H9 (cell line): ENCODE measurements at regions not wholly inside any gene's neighbourhood (a gene's known extent, or its start where the extent isn't known, plus 50 kb on each side); places are given as distances from the start of the nearest gene placed in this dataset.

Source experiments
- DNase-seq: peaks from one replicate; pipeline ENCODE4 v3.0.0-alpha.2; 2017
- H2AFZ ChIP-seq: one replicate; pipeline ENCODE4 v1.6.1; 2013; ENCODE audit warnings: mild to moderate bottlenecking, low read length, control low read depth, moderate library complexity
- H2AK5ac ChIP-seq: 2 replicates; pipeline ENCODE4 v1.6.1; 2013; ENCODE audit warnings: low read length, control low read depth, mixed read lengths; ENCODE audit not compliant: insufficient read length
- H2BK120ac ChIP-seq: one replicate; pipeline ENCODE4 v1.6.1; 2013; ENCODE audit warnings: low read depth, mild to moderate bottlenecking, low read length, control low read depth, inconsistent platforms; ENCODE audit not compliant: poor library complexity, severe bottlenecking
- H2BK12ac ChIP-seq: 2 replicates; pipeline ENCODE4 v1.6.1; 2013; ENCODE audit warnings: low read length, control low read depth, mixed read lengths, low read depth; ENCODE audit not compliant: insufficient read length
- H2BK15ac ChIP-seq: 2 replicates; pipeline ENCODE4 v1.6.1; 2013; ENCODE audit warnings: low read depth, low read length, control low read depth
- H2BK20ac ChIP-seq: one replicate; pipeline ENCODE4 v1.6.1; 2013; ENCODE audit warnings: low read depth, mild to moderate bottlenecking, low read length, control low read depth, inconsistent platforms; ENCODE audit not compliant: poor library complexity, severe bottlenecking
- H2BK5ac ChIP-seq: 2 replicates; pipeline ENCODE4 v1.6.1; 2013; ENCODE audit warnings: low read length, control low read depth, mixed read lengths; ENCODE audit not compliant: insufficient read length
- H3K14ac ChIP-seq: 2 replicates; pipeline ENCODE4 v1.6.1; 2013; ENCODE audit warnings: low read length, control low read depth; ENCODE audit not compliant: insufficient read depth
- H3K18ac ChIP-seq: 2 replicates; pipeline ENCODE4 v1.6.1; 2013; ENCODE audit warnings: low read depth, mild to moderate bottlenecking, mixed read lengths, low read length, control low read depth; ENCODE audit not compliant: insufficient read length
- H3K23ac ChIP-seq: 2 replicates; pipeline ENCODE4 v1.6.1; 2013; ENCODE audit warnings: low read length, control low read depth, mixed read lengths, low read depth; ENCODE audit not compliant: insufficient read length
- H3K23me2 ChIP-seq: 2 replicates; pipeline ENCODE4 v1.6.1; 2013; ENCODE audit warnings: low read depth, mild to moderate bottlenecking, mixed read lengths, low read length, control low read depth; ENCODE audit not compliant: insufficient read length, poor library complexity, severe bottlenecking
- H3K27ac ChIP-seq: 2 replicates; pipeline ENCODE4 v1.5.1; 2013; ENCODE audit warnings: low read length, control low read depth, mixed read lengths, low read depth; ENCODE audit not compliant: insufficient read length
- H3K27me3 ChIP-seq: 2 replicates; pipeline ENCODE4 v1.6.1; 2013; ENCODE audit warnings: low read length, control low read depth, inconsistent platforms; ENCODE audit not compliant: insufficient read depth
- H3K4ac ChIP-seq: 2 replicates; pipeline ENCODE4 v1.6.1; 2013; ENCODE audit warnings: low read depth, mild to moderate bottlenecking, control low read depth, inconsistent platforms, low read length, moderate library complexity
- H3K4me1 ChIP-seq: 2 replicates; pipeline ENCODE4 v1.6.1; 2013; ENCODE audit warnings: low read length, control low read depth, inconsistent platforms; ENCODE audit not compliant: insufficient read depth
- H3K4me2 ChIP-seq: 2 replicates; pipeline ENCODE4 v1.6.1; 2013; ENCODE audit warnings: low read length, control low read depth, mixed read lengths; ENCODE audit not compliant: insufficient read length, insufficient read depth
- H3K56ac ChIP-seq: 2 replicates; pipeline ENCODE4 v1.6.1; 2013; ENCODE audit warnings: low read depth, mild to moderate bottlenecking, mixed read lengths, low read length, control low read depth; ENCODE audit not compliant: insufficient read length
- H3K79me1 ChIP-seq: 2 replicates; pipeline ENCODE4 v1.6.1; 2013; ENCODE audit warnings: low read depth, mild to moderate bottlenecking, moderate library complexity, low read length, control low read depth, inconsistent platforms; ENCODE audit not compliant: insufficient read depth, poor library complexity, severe bottlenecking
- H3K79me2 ChIP-seq: 2 replicates; pipeline ENCODE4 v1.6.1; 2013; ENCODE audit warnings: low read length, control low read depth, inconsistent platforms; ENCODE audit not compliant: insufficient read depth
- H3K9ac ChIP-seq: 2 replicates; pipeline ENCODE4 v1.6.1; 2013; ENCODE audit warnings: low read length, control low read depth, mixed read lengths; ENCODE audit not compliant: insufficient read length; ENCODE audit errors: extremely low read depth
- H3K9me3 ChIP-seq: one replicate; pipeline ENCODE4 v1.6.1; 2013; ENCODE audit warnings: low read depth, low read length, inconsistent platforms; ENCODE audit not compliant: control insufficient read depth
- H3T11ph ChIP-seq: one replicate; pipeline ENCODE4 v1.6.1; 2013; ENCODE audit warnings: mild to moderate bottlenecking, low read length, control low read depth, inconsistent platforms
- H4K20me1 ChIP-seq: one replicate; pipeline ENCODE4 v1.6.1; 2013; ENCODE audit not compliant: control insufficient read depth, insufficient read length, insufficient read depth
- H4K5ac ChIP-seq: 2 replicates; pipeline ENCODE4 v1.6.1; 2013; ENCODE audit warnings: low read depth, mild to moderate bottlenecking, mixed read lengths, low read length, control low read depth; ENCODE audit not compliant: insufficient read length
- H4K8ac ChIP-seq: replicated peaks from 2 replicates; pipeline ENCODE4 v1.6.1; 2013; ENCODE audit warnings: low read length, control low read depth, mixed read lengths, low read depth; ENCODE audit not compliant: insufficient read length
- H4K91ac ChIP-seq: 2 replicates; pipeline ENCODE4 v1.6.1; 2013; ENCODE audit warnings: low read depth, mild to moderate bottlenecking, moderate library complexity, mixed read lengths, low read length, control low read depth; ENCODE audit not compliant: insufficient read length
- H3K27ac Mint-ChIP-seq, 3 experiments: 2 replicates in 2 of 3; 3 replicates in 1 of 3; pipeline ENCODE4 v1.8.0; 2020 to 2021; ENCODE audit warnings: mixed read lengths in 3 of 3, mild to moderate bottlenecking in 1 of 3, moderate library complexity in 1 of 3
- H3K27me3 Mint-ChIP-seq: 2 replicates; pipeline ENCODE4 v1.8.0; 2021; ENCODE audit warnings: low read depth, mild to moderate bottlenecking, moderate library complexity, mixed read lengths
- H3K36me3 Mint-ChIP-seq, 3 experiments: 2 replicates in 2 of 3; 3 replicates in 1 of 3; pipeline ENCODE4 v1.8.0; 2020 to 2021; ENCODE audit warnings: low read depth in 3 of 3, mixed read lengths in 3 of 3; ENCODE audit not compliant: insufficient read depth in 1 of 3
- H3K4me1 Mint-ChIP-seq, 2 experiments: 2 replicates each; pipeline ENCODE4 v1.8.0; 2020; ENCODE audit warnings: mixed read lengths in 2 of 2
- H3K4me3 Mint-ChIP-seq, 2 experiments: 2 replicates in 1 of 2; 3 replicates in 1 of 2; pipeline ENCODE4 v1.8.0; 2020 to 2021; ENCODE audit warnings: mild to moderate bottlenecking in 2 of 2, mixed read lengths in 2 of 2, moderate library complexity in 1 of 2
- H3K9me3 Mint-ChIP-seq, 2 experiments: 2 replicates in 1 of 2; 3 replicates in 1 of 2; pipeline ENCODE4 v1.8.0; 2020; ENCODE audit warnings: mild to moderate bottlenecking in 2 of 2, mixed read lengths in 2 of 2, moderate library complexity in 1 of 2
- WGBS: extraction: QIAGEN DNeasy Blood & Tissue Kit; methylation state at CpG from one replicate; pipeline ENCODE4 v1.1.7; 2013; ENCODE audit warnings: missing lambda C conversion rate, low lambda C conversion rate, mixed read lengths; ENCODE audit not compliant: insufficient read length; ENCODE audit errors: extremely low coverage; 5-methylcytosine and 5-hydroxymethylcytosine counted together
- TF ChIP-seq, protein P1 (sequence below): fragments of 200-600 bp; sonication (generic); conservative IDR thresholded peaks from 3 replicates; pipeline ENCODE4 v1.8.0; 2021; ENCODE audit warnings: antibody characterized with exemption, mild to moderate bottlenecking

DNA sequence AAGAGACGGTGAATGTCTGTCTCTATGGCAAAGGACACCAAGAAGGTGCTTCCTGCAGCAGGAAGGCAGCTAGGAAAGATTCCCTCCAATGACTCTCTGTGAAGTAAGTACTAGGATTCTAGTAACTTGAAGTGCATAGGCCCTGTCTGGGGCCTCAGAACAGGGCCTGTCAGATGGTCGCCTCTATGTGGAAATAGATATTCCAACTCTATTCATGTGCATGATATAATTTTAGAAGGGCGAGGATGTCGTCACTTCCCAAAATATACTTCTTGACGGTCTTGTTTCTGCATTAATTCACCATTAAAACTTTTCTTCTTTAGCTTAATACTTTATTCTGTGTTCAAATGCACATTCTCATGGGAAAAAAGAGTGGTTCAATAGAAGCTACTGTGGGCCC, 167.0 kb downstream of the TLE3 start:
- H3K79me2 ChIP-seq: no peaks in the 10 kb centered on the region
- Mint-ChIP-seq H3K27me3 (peaks cover 12% of the 10 kb centered on the region), H3K4me3 (no peak overlapping the region), H3K27ac (no peak overlapping the region), H3K36me3 (peaks cover 8 to 28% (median 15%) of the 10 kb centered on the region in 3 experiments; a peak in 4 of 7 replicates), H3K4me1 (no peaks in the 10 kb centered on the region), H3K9me3 (peaks cover 11 to 21% of the 10 kb centered on the region in 2 experiments)
- no peak overlapping the region for H2BK20ac ChIP-seq
- no peak overlapping the region for H3K9ac ChIP-seq
- DNase-seq: peak; percentile 3
- no peak overlapping the region for H3K4me2 ChIP-seq
- TF ChIP-seq, protein P1, sequence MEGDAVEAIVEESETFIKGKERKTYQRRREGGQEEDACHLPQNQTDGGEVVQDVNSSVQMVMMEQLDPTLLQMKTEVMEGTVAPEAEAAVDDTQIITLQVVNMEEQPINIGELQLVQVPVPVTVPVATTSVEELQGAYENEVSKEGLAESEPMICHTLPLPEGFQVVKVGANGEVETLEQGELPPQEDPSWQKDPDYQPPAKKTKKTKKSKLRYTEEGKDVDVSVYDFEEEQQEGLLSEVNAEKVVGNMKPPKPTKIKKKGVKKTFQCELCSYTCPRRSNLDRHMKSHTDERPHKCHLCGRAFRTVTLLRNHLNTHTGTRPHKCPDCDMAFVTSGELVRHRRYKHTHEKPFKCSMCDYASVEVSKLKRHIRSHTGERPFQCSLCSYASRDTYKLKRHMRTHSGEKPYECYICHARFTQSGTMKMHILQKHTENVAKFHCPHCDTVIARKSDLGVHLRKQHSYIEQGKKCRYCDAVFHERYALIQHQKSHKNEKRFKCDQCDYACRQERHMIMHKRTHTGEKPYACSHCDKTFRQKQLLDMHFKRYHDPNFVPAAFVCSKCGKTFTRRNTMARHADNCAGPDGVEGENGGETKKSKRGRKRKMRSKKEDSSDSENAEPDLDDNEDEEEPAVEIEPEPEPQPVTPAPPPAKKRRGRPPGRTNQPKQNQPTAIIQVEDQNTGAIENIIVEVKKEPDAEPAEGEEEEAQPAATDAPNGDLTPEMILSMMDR: no peak
- H3K56ac ChIP-seq: no peak overlapping the region
- H2BK5ac ChIP-seq: no peak overlapping the region
- H3K27ac ChIP-seq: no peak overlapping the region
- WGBS: no CpG with 5 or more reads among the region's 5 CpGs
- no peak overlapping the region for H4K5ac ChIP-seq
- H3K14ac ChIP-seq: no peak overlapping the region
- no peak overlapping the region for H3T11ph ChIP-seq
- no peaks in the 10 kb centered on the region for H3K4me1 ChIP-seq
- no peaks in the 10 kb centered on the region for H3K79me1 ChIP-seq
- H3K23ac ChIP-seq: no peak overlapping the region
- H3K4ac ChIP-seq: no peak overlapping the region
- no peak overlapping the region for H2BK12ac ChIP-seq
- H2BK120ac ChIP-seq: no peak overlapping the region
- H4K91ac ChIP-seq: no peak overlapping the region
- no peak overlapping the region for H4K8ac ChIP-seq
- no peaks in the 10 kb centered on the region for H3K27me3 ChIP-seq
- H3K9me3 ChIP-seq: peaks cover 5% of the 10 kb centered on the region
- no peaks in the 10 kb centered on the region for H4K20me1 ChIP-seq
- H2AK5ac ChIP-seq: no peak overlapping the region
- no peak overlapping the region for H2AFZ ChIP-seq
- no peak overlapping the region for H3K18ac ChIP-seq
- no peak overlapping the region for H2BK15ac ChIP-seq
- H3K23me2 ChIP-seq: no peaks in the 10 kb centered on the region
